RKO (cell line): ENCODE measurements at regions not wholly inside any gene's neighbourhood (a gene's known extent, or its start where the extent isn't known, plus 50 kb on each side); places are given as distances from the start of the nearest gene placed in this dataset.
A peak's percentile ranks its signal among the peaks of the same experiment; 100 is the strongest.
"Not testable (repeated sequence)": the region's sequence is repeated elsewhere in the genome, so short reads cannot be mapped to it uniquely, and the experiment has no call there.

ENCODE experiments used
- DNase-seq: peaks from one replicate; pipeline ENCODE4 v3.0.0-alpha.2; 2016; ENCODE audit warnings: low spot score

DNA sequence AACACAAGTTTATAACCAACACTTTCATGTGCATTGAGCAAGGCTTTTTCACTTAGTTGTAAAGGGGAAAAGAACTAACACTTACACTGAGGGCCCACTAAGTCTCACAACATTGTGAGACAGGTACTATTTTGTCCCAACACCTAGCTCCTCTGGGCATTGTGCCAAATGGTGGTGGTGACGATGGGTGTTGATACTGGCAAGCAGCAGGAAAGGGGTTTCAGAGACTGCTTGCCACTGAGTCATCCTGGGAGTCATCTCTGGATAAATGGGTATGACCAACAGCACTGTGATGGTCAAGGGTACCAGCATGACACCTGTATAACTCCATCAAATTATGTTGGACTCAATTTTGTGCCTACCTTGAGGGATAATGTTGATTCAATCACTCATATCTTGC is 138.8 kb upstream of the ITGA6 start:
- DNase-seq, result peak; percentile 23

DNA sequence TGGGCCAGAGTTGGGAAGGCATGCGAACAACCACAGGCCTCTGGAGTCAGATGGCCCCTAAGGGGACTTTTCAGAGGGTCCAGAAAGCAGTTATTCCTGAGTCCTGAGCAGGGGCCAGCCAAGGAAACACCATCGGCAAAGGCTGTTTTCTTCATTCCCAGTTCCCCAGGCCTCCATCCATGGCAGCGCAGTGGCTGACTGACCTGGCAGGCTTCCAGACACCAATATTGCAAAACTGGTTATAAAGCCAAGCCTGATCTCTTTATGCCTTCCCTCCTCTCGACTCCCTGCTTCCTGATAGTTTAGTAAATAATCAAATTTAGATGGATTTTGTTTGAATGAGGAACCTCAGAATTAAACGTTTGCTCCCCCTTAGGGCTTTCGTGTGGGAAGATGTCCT is 133.4 kb upstream of the ITGA6 start:
- no peak for DNase-seq

GRCh38 chr2:172294983-172295382 is 132.4 kb upstream of the ITGA6 start:
- DNase-seq, result no peak

DNA sequence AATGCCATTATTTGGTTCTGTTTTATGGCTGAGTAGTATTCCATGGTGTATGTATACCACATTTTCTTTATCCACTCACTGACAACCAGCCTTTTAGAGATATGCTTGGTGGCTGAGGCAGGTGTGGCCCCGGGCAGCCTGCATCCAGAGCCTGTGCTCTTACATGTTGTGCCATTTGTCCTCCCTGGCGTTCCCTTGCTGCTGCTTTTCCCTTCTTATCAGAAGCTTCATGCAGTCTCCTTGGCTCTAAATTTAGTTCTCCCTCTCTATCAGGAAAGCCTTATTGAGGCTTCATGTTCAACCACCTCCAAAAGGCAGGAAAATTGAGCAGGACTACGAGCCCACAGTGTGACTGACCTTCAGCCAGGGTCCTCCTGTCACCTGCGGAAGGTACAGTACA is 131.7 kb upstream of the ITGA6 start:
- DNase-seq, result no peak

GRCh38 chr2:172296267-172297046 is 130.9 kb upstream of the ITGA6 start:
- no peak for DNase-seq

GRCh38 chr2:172297531-172297930 is 129.9 kb upstream of the ITGA6 start:
- DNase-seq, result no peak

DNA sequence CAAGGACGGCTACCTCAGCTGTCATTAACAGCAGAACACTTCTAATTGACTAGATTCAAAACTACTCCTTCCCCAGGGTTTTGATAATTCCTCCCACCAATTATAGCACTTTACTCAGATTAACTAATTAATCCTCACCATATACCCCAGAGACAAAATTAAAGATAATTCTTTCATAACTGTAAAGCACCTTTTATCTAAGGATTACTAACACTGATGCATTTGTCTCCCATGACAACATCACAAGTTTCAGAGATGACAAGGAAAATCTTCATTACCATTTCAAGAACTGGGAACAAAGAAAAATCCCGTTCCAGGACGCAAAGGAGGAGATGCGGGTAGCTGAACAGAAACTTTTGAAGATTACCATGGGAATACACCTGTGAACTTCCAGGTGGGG is 129.4 kb upstream of the ITGA6 start:
- no peak for DNase-seq

GRCh38 chr2:172299741-172300140 is 127.6 kb upstream of the ITGA6 start:
- no peak for DNase-seq

DNA sequence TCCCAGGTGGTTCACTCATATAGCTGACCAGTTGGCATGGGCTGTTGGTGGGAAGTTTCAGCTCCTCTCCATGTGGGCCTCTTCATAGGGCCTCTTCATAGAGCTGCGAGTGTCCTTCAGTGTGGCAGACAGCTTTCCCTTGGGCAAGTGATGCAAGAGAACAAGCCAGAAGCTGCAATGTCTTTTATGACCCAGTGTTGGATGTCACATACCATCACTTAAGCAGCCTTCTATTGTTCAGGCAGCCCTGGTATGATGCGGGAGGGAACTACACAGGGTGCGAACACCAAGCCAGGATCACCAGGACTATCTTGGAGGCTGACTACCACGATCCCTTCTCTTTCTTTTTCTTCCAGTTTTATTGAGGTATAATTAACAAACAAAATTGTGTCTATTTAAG is 126.5 kb upstream of the ITGA6 start:
- DNase-seq, result no peak

DNA sequence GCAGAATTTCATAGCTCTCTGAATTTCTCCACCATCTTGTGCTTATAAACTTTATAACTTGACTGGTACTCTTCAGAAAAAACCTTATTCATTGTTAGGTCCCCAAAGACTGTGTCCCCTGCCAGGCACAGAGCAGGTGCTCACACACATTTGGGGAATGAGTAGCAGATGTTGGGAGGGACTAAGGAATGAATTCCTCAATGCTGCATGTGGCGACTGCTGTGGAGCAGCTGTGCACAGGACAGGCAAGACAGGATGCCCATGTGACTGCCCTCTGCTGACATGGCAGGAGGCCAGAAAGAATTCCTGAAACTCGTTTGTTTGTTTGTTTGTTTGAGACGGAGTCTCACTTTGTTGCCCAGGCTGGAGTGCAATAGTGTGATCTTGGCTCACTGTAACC is 122.3 kb upstream of the ITGA6 start:
- DNase-seq, result no peak

- DNase-seq, result no peak
Measured at GRCh38 chr2:172307800-172308199, 119.6 kb upstream of the ITGA6 start.

GRCh38 chr2:172308253-172308935 is 119.0 kb upstream of the ITGA6 start:
- DNase-seq, result no peak

DNA sequence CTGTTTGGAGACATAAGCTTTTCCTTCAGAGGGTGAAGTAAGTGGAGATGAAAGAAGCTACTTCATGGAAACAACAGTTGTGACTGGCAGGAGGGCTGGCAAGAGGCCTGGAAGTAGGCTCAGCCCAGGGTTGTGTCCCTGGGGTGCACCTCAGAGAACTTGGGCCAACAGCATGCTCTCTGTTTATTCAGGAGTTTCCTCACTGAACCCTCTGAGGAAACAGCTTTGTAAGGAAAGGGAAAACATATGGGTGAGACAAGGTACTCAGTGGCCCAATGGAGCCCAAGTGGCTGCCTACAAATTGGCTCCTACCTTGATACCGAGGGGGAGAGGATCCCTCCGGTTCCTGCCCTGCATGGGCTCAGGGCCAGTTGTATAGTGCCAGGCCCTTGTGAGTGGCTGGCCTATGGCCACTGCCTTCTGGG is 115.5 kb upstream of the ITGA6 start:
- no peak for DNase-seq

DNA sequence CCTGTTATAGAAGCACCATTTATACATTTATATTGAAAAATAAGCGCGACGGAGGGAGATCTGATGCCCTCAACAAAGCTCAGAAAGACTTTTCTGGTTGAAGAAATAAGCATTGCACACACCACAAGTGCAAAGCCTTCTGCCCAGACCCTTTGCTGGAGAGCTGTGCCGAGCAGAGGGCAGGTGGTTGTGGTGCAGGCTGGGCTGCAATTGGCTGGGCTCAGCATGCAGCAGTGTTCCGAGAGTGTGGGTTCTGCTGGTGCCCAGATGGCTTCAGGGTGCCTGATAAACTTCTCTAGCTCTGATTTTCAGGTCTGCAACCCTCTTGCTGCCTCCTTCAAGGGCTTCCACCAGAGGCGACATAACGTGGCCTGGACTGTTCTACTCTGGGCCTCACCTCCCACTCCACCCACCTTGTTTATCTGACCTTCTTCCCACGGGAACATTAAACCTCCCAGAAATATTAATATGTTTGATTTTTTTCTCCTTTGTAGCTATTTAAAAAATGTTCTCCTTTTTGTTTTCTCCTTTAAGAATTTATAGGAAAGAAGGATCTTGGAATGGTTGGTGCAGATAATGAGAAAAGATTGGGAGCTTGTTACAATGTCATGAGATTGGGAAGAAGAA is 113.6 kb upstream of the ITGA6 start:
- DNase-seq, result no peak

DNA sequence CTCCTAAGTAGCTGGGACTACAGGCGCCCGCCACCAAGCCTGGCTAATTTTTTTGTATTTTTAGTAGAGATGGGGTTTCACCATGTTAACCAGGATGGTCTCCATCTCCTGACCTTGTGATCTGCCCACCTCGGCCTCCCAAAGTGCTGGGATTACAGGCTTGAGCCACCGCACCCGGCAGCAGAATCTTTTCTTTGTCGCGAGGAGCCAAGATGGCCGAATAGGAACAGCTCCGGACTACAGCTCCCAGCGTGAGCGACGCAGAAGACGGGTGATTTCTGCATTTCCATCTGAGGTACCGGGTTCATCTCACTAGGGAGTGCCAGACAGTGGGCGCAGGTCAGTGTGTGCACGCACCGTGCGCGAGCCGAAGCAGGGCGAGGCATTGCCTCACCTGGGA is 112.3 kb upstream of the ITGA6 start:
- DNase-seq, result not testable (repeated sequence)

GRCh38 chr2:172322049-172322448 is 105.3 kb upstream of the ITGA6 start:
- no peak for DNase-seq

GRCh38 chr2:172323256-172323655 is 104.1 kb upstream of the ITGA6 start:
- DNase-seq, result no peak

GRCh38 chr2:172323861-172324597 is 103.4 kb upstream of the ITGA6 start:
- DNase-seq, result no peak

DNA sequence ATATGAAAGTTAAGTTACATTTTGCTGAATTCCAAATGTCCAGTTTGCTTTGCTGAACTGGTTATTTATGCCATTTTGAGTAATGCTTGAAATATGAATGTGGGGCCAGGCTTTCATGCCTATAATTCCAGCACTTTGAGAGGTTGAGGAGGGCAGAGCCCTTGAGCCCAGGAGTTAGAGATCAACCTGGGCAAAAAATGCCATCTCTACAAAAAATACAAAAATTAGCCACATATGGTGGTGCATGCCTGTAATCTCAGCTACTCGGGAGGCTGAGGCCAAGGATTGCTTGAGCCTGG is 101.2 kb upstream of the ITGA6 start:
- DNase-seq, result no peak

DNA sequence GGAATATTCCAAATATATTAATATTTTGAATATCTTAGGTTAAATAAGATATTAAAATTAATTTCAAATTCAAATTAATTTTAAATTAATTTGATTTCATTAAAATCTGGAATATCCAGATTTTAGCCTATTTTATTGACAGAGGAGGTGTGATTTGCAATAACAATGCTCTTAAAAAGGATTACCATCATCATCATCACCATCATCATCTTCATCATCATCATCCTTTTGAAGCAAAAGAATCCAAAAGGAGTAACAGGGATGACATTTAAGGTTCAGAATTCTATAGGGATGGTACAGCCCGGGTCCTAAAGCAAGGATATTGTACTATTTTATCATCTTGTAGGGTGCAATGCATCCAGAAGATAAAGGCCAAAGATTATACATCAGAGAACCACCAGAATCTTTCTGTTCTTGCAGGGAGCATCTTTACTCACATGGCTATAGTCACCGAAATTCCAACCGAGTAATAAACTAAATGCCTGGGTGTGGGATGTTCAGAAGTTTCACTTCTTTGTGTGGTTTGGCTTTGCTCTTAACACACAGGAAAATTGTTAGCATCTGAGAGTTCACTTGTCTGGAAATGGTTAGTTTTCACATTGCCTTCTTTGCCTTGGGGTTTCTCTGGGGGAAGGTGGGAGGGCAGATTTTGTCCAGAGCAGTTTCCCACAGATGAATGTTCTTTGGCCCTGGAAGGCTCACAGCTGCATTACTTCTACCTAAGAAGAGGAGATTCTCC is 99.1 kb upstream of the ITGA6 start:
- DNase-seq, result no peak

DNA sequence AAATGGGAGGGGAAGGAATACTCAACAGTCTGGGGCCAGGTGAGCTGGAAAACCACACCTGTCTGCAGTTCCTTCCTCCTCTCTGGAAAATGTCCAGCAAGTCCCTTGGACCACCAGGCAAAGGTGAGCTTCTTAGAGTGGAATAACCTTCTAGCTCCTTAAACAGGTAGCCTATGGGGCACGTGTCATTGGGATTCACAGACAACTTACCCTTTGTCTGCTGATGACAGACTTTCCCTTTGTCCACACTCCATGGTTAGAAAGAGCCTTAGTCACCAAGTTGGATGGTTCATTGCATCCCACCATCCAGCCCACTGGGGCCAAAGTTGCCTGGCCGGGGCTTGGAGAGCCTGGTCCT is 98.0 kb upstream of the ITGA6 start:
- DNase-seq, result no peak
